Transverse colon (tissue), 4 donors: ENCODE measurements at regions not wholly inside any gene's neighbourhood (a gene's known extent, or its start where the extent isn't known, plus 50 kb on each side); places are given as distances from the start of the nearest gene placed in this dataset.

Source experiments
- EP300 ChIP-seq: sonication (generic); formaldehyde crosslinking; IDR thresholded peaks from one replicate; pipeline ENCODE4 v1.6.1; 2017; ENCODE audit warnings: antibody characterized with exemption, low read depth
- POLR2A ChIP-seq: fragments of 450-650 bp; IDR thresholded peaks from one replicate; pipeline ENCODE4 v1.6.1; 2016; ENCODE audit warnings: antibody characterized with exemption, mild to moderate bottlenecking, moderate library complexity
- POLR2AphosphoS5 ChIP-seq, 3 donors: sonication (generic); formaldehyde crosslinking; IDR thresholded peaks; one replicate each; pipeline ENCODE4 v1.6.1; 2016; ENCODE audit warnings: antibody characterized with exemption in 3 of 3
- TF ChIP-seq, protein P1 (sequence below), 5 experiments: fragments of 200-600 bp in 3 of 5; fragments of 450-650 bp in 2 of 5; sonication (generic) in 3 of 5; IDR thresholded peaks; 1 replicate in 2 of 5; 2 replicates in 3 of 5; pipeline ENCODE4 v1.5.1; 2016 to 2017; ENCODE audit warnings: antibody characterized with exemption in 5 of 5, inconsistent platforms in 3 of 5, mild to moderate bottlenecking in 2 of 5, moderate library complexity in 1 of 5

DNA sequence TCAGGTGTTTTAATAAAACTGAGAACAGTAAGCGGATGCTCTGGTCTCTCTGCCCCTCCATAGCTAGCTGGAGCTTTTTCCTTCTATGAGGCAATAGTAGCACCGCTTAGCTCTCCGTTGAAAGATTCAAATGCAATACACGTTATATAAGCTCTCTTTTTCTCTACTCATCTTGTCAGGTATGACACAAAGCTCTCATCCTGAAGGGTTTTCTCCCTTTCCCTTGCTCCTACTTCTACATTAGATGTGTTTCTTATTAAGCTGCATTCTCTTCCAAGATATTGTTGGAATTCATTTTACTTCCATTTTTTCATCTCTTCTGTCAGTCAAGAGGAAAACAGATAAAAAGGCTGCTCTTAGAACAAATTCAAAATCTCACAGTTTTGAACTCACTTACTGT, 434.6 kb upstream of the DDX18 start:
- TF ChIP-seq, protein P1, sequence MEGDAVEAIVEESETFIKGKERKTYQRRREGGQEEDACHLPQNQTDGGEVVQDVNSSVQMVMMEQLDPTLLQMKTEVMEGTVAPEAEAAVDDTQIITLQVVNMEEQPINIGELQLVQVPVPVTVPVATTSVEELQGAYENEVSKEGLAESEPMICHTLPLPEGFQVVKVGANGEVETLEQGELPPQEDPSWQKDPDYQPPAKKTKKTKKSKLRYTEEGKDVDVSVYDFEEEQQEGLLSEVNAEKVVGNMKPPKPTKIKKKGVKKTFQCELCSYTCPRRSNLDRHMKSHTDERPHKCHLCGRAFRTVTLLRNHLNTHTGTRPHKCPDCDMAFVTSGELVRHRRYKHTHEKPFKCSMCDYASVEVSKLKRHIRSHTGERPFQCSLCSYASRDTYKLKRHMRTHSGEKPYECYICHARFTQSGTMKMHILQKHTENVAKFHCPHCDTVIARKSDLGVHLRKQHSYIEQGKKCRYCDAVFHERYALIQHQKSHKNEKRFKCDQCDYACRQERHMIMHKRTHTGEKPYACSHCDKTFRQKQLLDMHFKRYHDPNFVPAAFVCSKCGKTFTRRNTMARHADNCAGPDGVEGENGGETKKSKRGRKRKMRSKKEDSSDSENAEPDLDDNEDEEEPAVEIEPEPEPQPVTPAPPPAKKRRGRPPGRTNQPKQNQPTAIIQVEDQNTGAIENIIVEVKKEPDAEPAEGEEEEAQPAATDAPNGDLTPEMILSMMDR (IDR thresholded peaks at IDR 0.05): no peak
- TF ChIP-seq POLR2A (no peak), EP300 (no peak), POLR2AphosphoS5 (IDR thresholded peaks at IDR 0.05) (no peak)
